B cell (primary cell): ENCODE measurements at regions not wholly inside any gene's neighbourhood (a gene's known extent, or its start where the extent isn't known, plus 50 kb on each side); places are given as distances from the start of the nearest gene placed in this dataset.

Source experiments
- EZH2 ChIP-seq: IDR thresholded peaks from 2 replicates; pipeline ENCODE4 v1.6.1; 2012; ENCODE audit warnings: borderline replicate concordance, low read depth, mild to moderate bottlenecking, moderate library complexity, low read length; ENCODE audit not compliant: insufficient read depth, poor library complexity, severe bottlenecking
- TF ChIP-seq, protein P1 (sequence below): fragments of 200-600 bp; IDR thresholded peaks from one replicate; pipeline ENCODE4 v1.8.0; 2022; ENCODE audit warnings: antibody characterized with exemption, mild to moderate bottlenecking

DNA sequence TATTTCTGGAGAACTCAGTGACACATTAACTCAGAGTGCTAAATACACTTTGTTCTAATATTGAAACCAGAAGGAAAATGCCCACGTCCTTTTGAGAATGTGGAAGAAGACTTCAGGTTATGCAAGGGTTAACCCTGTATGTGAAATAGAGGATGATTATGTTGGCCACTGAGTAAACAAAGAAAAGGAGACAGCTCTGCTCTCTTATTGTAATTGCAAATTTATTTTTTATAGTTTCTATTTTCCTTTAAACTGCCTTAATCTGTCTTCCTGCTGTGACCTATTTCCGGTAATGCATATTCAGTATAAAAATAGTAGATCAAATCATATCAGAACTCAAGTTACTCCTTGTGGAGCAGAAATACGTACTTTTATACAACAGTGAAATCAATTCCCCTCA is 1239.2 kb downstream of the ROBO2 start:
- TF ChIP-seq, protein P1, sequence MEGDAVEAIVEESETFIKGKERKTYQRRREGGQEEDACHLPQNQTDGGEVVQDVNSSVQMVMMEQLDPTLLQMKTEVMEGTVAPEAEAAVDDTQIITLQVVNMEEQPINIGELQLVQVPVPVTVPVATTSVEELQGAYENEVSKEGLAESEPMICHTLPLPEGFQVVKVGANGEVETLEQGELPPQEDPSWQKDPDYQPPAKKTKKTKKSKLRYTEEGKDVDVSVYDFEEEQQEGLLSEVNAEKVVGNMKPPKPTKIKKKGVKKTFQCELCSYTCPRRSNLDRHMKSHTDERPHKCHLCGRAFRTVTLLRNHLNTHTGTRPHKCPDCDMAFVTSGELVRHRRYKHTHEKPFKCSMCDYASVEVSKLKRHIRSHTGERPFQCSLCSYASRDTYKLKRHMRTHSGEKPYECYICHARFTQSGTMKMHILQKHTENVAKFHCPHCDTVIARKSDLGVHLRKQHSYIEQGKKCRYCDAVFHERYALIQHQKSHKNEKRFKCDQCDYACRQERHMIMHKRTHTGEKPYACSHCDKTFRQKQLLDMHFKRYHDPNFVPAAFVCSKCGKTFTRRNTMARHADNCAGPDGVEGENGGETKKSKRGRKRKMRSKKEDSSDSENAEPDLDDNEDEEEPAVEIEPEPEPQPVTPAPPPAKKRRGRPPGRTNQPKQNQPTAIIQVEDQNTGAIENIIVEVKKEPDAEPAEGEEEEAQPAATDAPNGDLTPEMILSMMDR, result no peak
- no peak for TF ChIP-seq EZH2
